HS-5 (cell line): ENCODE measurements at regions not wholly inside any gene's neighbourhood (a gene's known extent, or its start where the extent isn't known, plus 50 kb on each side); places are given as distances from the start of the nearest gene placed in this dataset.
"Not testable (repeated sequence)": the region's sequence is repeated elsewhere in the genome, so short reads cannot be mapped to it uniquely, and the experiment has no call there.

Experiments
- DNase-seq: peaks from one replicate; pipeline ENCODE4 v3.0.0-alpha.2; 2012; ENCODE audit warnings: low read depth

GRCh38 chr9:30982301-30982700 lies 1402.1 kb upstream of the ACO1 start:
- DNase-seq: no peak

DNA sequence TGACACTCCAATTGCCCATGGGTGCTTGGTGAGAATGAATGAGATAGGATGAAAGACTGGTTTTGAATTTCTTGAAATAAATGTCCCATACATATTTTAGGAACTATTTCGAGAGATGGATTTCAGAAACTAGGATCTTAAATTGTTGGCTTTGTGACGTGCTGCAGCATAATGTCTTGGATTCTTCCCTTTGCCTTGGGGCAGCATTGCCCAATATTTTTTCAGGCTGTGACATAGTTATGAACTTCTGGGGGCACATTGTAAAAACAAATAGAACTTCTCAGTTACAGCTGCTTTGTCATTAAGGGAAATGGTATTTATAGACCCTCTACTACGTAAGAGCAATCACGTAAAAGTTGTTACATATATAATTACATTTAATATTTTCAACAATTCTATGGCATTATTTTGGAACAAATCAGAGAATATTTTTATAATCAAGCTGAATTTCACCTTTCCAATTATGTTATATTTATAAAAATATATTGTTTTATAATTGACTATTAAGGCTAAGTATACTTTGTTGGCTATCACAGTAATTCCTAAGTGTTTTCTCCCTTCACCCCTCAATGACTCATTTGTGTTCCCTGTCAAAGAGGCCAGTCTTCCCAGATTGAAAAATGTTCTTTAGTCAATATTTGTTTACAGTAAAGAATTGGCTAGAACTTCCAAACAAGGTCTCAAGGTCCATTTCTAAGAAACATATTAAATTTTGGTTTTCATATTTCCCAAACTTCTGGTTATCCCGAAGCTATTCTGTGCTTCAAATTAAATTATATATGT lies 1388.3 kb upstream of the ACO1 start:
- no peak for DNase-seq

DNA sequence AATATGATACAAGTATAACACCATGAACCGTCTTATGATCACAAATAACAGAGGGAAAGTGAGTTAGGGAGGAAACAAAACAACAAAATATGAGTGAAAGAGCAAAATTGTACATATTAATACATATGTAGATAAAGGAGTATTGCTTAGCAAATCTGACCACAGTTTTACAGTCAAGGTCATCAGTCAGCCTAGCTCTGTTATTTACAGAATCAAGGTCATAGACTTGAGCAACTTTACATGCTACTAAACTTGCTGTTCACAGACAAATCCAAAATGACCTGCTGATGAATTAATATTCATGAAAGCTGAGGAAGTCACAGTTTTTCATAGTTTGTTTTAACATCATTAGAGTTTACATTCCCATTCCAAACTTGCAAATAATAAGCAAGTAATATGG lies 1387.7 kb upstream of the ACO1 start:
- DNase-seq: no peak

- no peak for DNase-seq
Measured at GRCh38 chr9:30997291-30997690, 1387.2 kb upstream of the ACO1 start.

GRCh38 chr9:31005086-31005665 lies 1379.3 kb upstream of the ACO1 start:
- no peak for DNase-seq

GRCh38 chr9:31013371-31013770 lies 1371.1 kb upstream of the ACO1 start:
- no peak for DNase-seq

DNA sequence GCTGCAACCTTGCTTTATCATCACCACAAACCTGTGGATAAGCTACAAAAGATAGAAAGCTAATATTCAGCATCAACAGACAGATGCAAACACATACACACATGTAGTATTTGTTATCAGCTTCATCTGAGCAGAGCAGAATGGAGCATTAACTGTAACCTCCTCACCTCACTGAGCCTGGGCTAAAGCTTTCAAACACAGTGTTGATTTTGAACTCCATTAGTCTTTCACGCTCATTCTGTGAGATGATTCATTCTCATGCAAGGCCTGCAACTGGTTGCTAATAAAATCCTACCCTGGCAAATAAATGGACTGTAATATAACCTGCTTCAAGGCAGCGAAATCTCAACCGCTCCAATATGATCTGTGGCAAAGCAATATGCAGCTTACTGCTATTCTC lies 1360.6 kb upstream of the ACO1 start:
- no peak for DNase-seq

- no peak for DNase-seq
Measured at GRCh38 chr9:31027678-31028077, 1356.8 kb upstream of the ACO1 start.

DNA sequence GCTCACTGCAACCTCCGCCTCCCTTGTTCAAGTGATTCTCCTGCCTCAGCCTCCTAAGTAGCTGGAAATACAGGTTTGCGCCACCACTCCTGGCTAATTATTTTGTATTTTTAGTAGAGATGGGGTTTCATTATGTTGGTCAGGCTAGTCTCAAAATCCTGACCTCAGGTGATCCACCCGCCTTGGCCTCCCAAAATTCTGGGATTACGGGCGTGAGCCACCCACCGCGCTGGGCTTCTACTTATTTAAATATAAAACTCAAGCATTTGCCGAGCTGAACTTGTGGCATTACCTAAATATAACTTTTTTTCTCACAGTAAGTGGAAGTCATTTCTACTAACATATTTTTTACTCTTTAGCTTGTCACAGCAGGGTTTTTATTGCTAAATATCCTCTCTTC lies 1356.3 kb upstream of the ACO1 start:
- DNase-seq: no peak

GRCh38 chr9:31030741-31031202 lies 1353.7 kb upstream of the ACO1 start:
- DNase-seq: peak; percentile 68

DNA sequence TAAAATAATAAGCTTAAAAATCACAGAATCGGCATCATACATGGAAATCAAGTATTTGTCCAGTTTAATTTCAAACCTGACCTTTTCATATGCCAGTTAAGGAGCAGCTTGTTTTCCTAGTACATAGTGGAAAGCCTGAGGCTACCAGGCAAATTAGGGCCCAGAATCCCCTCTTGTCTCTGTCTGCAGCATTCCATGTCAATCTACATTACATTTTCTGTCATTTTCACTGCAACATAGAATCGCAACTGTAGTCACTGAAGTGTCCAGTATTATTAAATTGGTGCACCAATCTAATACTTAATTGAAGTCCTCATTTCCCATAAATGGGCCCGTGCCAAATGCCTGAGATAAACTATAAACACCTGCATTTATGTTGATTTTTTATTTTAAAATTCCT lies 1352.2 kb upstream of the ACO1 start:
- no peak for DNase-seq

DNA sequence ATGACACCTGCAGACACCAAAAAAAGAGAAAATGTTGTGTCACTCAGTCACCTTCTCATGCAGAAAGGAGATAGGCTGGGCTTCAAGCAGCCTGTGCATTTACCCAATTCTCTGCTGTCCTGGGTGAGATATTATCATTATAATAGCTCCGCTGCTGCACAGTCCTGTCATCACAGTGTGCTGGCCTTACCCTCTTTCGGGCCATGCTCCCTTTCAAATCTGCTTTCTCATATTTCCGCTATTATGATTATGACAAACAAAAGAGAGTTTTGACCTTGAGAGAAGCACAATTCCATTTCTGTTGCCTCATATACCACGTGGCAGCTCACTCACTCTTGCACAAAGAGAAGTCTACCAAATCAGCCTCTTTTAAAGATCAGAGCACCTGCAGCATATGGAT lies 1350.1 kb upstream of the ACO1 start:
- no peak for DNase-seq

DNA sequence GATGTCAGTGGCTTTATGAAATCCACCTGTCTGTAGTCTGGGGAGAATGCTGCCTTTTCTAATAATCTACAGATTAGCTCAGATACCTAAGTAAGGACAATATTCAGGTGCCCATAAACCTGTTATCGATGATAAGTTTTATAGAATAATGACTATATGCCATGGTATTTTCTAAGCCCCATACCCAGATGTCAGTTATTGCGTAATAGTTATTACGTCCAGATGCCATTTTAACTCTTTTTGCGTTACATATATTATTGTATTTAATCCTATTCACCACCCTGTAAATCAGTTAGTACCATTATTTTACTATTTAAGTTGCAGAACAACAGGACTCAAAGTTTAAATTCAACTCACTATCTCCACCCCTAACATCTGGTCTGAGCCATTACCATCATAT lies 1343.9 kb upstream of the ACO1 start:
- DNase-seq: no peak

DNA sequence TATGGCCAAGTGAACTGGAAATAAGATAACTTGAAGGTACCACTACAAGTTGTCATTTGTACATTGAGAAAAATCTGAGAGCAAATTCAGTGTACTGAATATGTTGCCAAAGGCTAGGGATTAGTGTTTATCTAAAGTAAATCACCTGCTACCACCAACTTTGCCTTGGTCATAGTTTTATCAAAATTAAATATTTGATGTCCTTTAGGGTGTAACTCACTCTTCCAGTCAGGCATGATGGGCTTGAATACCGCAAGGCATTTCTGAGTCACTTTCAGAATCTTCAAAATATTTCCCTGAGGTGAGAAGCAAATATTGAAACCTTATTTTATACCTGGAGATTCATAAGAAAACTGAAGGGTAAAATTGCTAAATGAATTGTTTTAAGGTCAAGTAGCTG lies 1338.6 kb upstream of the ACO1 start:
- DNase-seq: no peak

GRCh38 chr9:31061592-31061991 lies 1322.9 kb upstream of the ACO1 start:
- DNase-seq: not testable (repeated sequence)

- no peak for DNase-seq
Measured at GRCh38 chr9:31065691-31066090, 1318.8 kb upstream of the ACO1 start.

DNA sequence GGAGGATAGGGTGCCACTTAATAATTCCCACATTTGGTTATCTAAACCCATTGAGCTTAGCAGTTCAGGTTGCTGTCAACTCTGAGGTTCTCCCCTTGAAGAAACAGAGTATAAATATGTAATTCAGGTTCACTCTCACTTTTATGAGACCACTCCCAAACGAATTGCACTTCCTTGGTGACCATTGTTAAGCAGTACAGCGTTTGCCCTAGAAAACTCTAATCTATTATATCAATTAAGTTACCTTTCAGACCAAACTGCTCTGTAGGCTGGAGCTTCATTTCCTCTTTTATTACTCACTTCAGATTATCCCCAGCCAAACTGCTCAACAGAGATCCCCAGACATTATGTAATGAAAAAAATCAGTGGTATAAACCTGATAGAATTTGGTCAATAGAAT lies 1317.0 kb upstream of the ACO1 start:
- no peak for DNase-seq

GRCh38 chr9:31071606-31072286 lies 1312.7 kb upstream of the ACO1 start:
- no peak for DNase-seq

DNA sequence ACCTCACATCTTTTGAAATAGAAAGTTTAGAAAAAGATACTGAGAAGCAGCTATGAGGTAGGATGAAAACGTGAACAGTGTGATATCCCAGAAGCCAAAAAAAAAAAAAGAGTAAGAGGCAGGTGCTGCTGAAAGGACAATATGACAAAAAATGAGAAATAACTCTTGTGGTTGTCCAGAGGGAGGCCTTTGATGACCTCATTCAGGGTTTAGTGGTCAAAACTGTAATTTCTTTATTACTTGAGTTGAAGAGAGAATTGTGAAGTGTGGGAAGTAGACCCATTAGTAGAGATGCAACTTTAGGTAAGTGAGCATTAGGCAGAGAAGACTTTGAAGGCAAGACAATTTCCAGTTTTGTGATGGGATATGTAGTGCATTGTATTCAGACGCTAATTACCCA lies 1306.3 kb upstream of the ACO1 start:
- no peak for DNase-seq

DNA sequence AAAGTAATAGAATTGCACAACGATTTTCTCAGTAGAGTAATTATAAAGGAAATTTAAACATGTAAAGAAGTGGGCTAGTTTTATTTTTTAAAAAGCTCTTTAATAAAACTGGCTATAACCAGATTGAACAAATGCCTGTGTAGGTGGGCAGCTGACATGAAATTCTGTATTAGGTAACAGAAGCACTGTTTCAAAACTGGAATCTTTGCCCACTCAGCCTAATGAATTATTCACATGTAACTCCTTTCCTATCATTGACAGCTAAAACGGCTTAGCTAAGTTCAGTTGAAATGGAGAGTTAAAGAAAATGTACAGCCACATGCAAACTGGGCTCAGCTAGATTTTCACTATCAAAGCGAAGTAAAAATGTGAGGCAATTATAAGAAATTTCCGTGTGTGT lies 1300.1 kb upstream of the ACO1 start:
- no peak for DNase-seq

DNA sequence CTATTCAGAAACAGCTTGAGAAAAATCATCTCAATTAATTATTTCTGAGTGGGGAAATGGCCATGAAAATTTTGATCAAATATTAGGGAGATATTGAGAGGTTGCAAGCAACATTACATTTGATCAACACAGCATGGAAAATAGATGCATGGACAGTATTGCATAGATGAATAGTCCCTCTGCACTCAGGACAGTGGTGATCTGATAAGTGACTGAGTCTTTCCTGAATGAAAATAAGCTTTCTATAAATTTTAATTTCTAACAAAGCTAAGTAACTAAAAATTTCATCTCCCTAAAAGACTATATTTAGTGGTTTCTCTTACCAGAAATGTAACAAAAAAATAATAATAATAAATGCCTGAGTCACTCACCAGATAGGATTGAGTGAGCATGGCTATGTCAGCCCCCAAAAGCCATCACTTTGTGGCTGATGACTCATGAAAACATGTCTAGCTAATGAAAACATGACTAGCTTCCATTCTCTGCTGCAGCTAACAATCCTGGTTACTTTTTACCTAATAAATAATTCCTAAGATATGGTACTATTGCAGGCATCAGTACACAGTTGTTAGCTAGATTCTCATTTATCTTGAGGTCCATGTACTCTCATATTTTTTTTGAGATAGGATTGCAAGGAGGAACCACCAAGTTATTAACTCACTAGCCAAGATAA lies 1294.8 kb upstream of the ACO1 start:
- DNase-seq: peak; percentile 53

- DNase-seq: no peak
Measured at GRCh38 chr9:31100311-31100710, 1284.1 kb upstream of the ACO1 start.

GRCh38 chr9:31103836-31104235 lies 1280.6 kb upstream of the ACO1 start:
- peak; percentile 25 for DNase-seq
